Neural cell (in vitro differentiated cells): ENCODE measurements at regions not wholly inside any gene's neighbourhood (a gene's known extent, or its start where the extent isn't known, plus 50 kb on each side); places are given as distances from the start of the nearest gene placed in this dataset.

Experiments
- H2AFZ ChIP-seq: fragments of 200-600, 300-800 bp; sonication (generic), shearing (Covaris generic); 2 replicates; pipeline ENCODE4 v1.6.0; 2014; ENCODE audit warnings: low read depth, mild to moderate bottlenecking, antibody characterized with exemption, low read length, moderate library complexity
- H3F3A ChIP-seq: fragments of 200-600 bp; shearing (Covaris generic); 2 replicates; pipeline ENCODE4 v1.6.1; 2016; ENCODE audit warnings: mild to moderate bottlenecking, moderate library complexity, mixed read lengths, antibody characterized with exemption, low read length; ENCODE audit not compliant: insufficient read depth, poor library complexity, severe bottlenecking
- H3K27ac ChIP-seq: fragments of 200-600, 300-800 bp; sonication (generic), shearing (Covaris generic); 2 replicates; pipeline ENCODE4 v1.5.1; 2014; ENCODE audit warnings: mild to moderate bottlenecking, low read length, moderate library complexity
- H3K27me3 ChIP-seq: fragments of 300-800, 200-600 bp; sonication (generic), shearing (Covaris generic); 2 replicates; pipeline ENCODE4 v1.6.0; 2014; ENCODE audit warnings: mild to moderate bottlenecking, low read depth, low read length, moderate library complexity; ENCODE audit not compliant: insufficient read depth
- H3K36me3 ChIP-seq: fragments of 300-800, 200-600 bp; sonication (generic), shearing (Covaris generic); 2 replicates; pipeline ENCODE4 v1.5.1; 2014; ENCODE audit warnings: mild to moderate bottlenecking, antibody characterized with exemption, low read length, moderate library complexity; ENCODE audit not compliant: insufficient read depth
- H3K4me2 ChIP-seq: fragments of 300-800, 200-600 bp; sonication (generic), shearing (Covaris generic); 2 replicates; pipeline ENCODE4 v1.6.0; 2014; ENCODE audit warnings: mild to moderate bottlenecking, low read length
- H3K4me3 ChIP-seq: fragments of 300-800, 200-600 bp; sonication (generic), shearing (Covaris generic); 2 replicates; pipeline ENCODE4 v1.5.1; 2014; ENCODE audit warnings: mild to moderate bottlenecking, low read length, moderate library complexity
- H3K79me2 ChIP-seq: fragments of 200-600 bp; shearing (Covaris generic); replicated peaks from 2 replicates; pipeline ENCODE4 v1.6.0; 2014; ENCODE audit warnings: mild to moderate bottlenecking, low read length, moderate library complexity; ENCODE audit not compliant: insufficient read depth
- H3K9ac ChIP-seq: fragments of 300-800, 200-600 bp; sonication (generic), shearing (Covaris generic); 2 replicates; pipeline ENCODE4 v1.6.1; 2016; ENCODE audit warnings: mild to moderate bottlenecking, low read length, mixed read lengths
- H3K9me2 ChIP-seq: fragments of 200-600 bp; shearing (Covaris generic); 2 replicates; pipeline ENCODE4 v1.6.1; 2016; ENCODE audit warnings: mild to moderate bottlenecking, low read length, mixed read lengths; ENCODE audit not compliant: insufficient read depth
- H3K9me3 ChIP-seq: fragments of 200-600, 300-800 bp; sonication (generic), shearing (Covaris generic); 2 replicates; pipeline ENCODE4 v1.6.1; 2016; ENCODE audit warnings: mild to moderate bottlenecking, mixed run types, low read length, moderate library complexity, mixed read lengths
- H4K20me1 ChIP-seq: fragments of 200-600 bp; shearing (Covaris generic); 2 replicates; pipeline ENCODE4 v1.6.1; 2016; ENCODE audit warnings: mild to moderate bottlenecking, mixed run types; ENCODE audit not compliant: insufficient read depth
- CTCF ChIP-seq: fragments of 450-650 bp; IDR thresholded peaks from 2 replicates; pipeline ENCODE4 v1.5.1; 2014; ENCODE audit warnings: antibody characterized with exemption, mild to moderate bottlenecking, moderate library complexity; ENCODE audit not compliant: poor library complexity, severe bottlenecking
- EP300 ChIP-seq: fragments of 450-650 bp; conservative IDR thresholded peaks from 2 replicates; pipeline ENCODE4 v1.6.1; 2014; ENCODE audit warnings: antibody characterized with exemption, mild to moderate bottlenecking, moderate library complexity; ENCODE audit not compliant: poor library complexity, severe bottlenecking
- EZH2 ChIP-seq: fragments of 200-600, 300-800 bp; shearing (Covaris generic), sonication (generic); IDR thresholded peaks from 2 replicates; pipeline ENCODE4 v1.6.1; 2014; ENCODE audit warnings: antibody characterized with exemption, low read length, borderline replicate concordance, mild to moderate bottlenecking; ENCODE audit not compliant: insufficient read depth, poor library complexity, severe bottlenecking
- MXI1 ChIP-seq: fragments of 450-650 bp; conservative IDR thresholded peaks from 2 replicates; pipeline ENCODE4 v1.6.1; 2014; ENCODE audit warnings: antibody characterized with exemption, mild to moderate bottlenecking; ENCODE audit not compliant: poor library complexity, severe bottlenecking
- POLR2AphosphoS5 ChIP-seq: IDR thresholded peaks from 2 replicates; pipeline ENCODE4 v1.6.1; 2012
- RAD21 ChIP-seq: fragments of 450-650 bp; conservative IDR thresholded peaks from 2 replicates; pipeline ENCODE4 v1.6.1; 2014; ENCODE audit warnings: antibody characterized with exemption, mild to moderate bottlenecking, moderate library complexity
- REST ChIP-seq: IDR thresholded peaks from 2 replicates; pipeline ENCODE4 v1.6.1; 2012; ENCODE audit warnings: borderline replicate concordance
- SMC3 ChIP-seq: fragments of 450-650 bp; conservative IDR thresholded peaks from 2 replicates; pipeline ENCODE4 v1.6.1; 2014; ENCODE audit warnings: antibody characterized with exemption, mild to moderate bottlenecking, moderate library complexity; ENCODE audit not compliant: poor library complexity
- TAF1 ChIP-seq: IDR thresholded peaks from 2 replicates; pipeline ENCODE4 v1.6.1; 2012; ENCODE audit warnings: low read depth

- Histone ChIP-seq H3K27me3 (no peaks in the 10 kb centered on the region), H3F3A (no peaks in the 10 kb centered on the region), H3K4me3 (no peak overlapping the region), H3K27ac (no peak overlapping the region), H3K9me3 (no peaks in the 10 kb centered on the region), H3K79me2 (no peaks in the 10 kb centered on the region), H4K20me1 (no peaks in the 10 kb centered on the region), H3K36me3 (no peaks in the 10 kb centered on the region), H3K4me2 (no peak overlapping the region), H2AFZ (no peak overlapping the region), H3K9me2 (no peaks in the 10 kb centered on the region), H3K9ac (no peak overlapping the region)
- TF ChIP-seq SMC3 (no peak), RAD21 (no peak), POLR2AphosphoS5 (no peak), EZH2 (no peak), REST (no peak), TAF1 (no peak), EP300 (no peak), CTCF (no peak), MXI1 (no peak)
Observed at GRCh38 chr3:31173118-31173718, 278.8 kb upstream of the GADL1 start.

- Histone ChIP-seq H3K27me3 (no peaks in the 10 kb centered on the region), H3K9ac (no peak overlapping the region), H3K4me2 (no peak overlapping the region), H3K27ac (no peak overlapping the region), H4K20me1 (no peaks in the 10 kb centered on the region), H3F3A (no peaks in the 10 kb centered on the region), H3K9me2 (no peaks in the 10 kb centered on the region), H2AFZ (no peak overlapping the region), H3K36me3 (no peaks in the 10 kb centered on the region), H3K79me2 (no peaks in the 10 kb centered on the region), H3K9me3 (no peaks in the 10 kb centered on the region), H3K4me3 (no peak overlapping the region)
- TF ChIP-seq EP300 (no peak), RAD21 (no peak), MXI1 (no peak), POLR2AphosphoS5 (no peak), TAF1 (no peak), SMC3 (no peak), CTCF (no peak), EZH2 (no peak), REST (no peak)
Observed at GRCh38 chr3:31174079-31174478, 279.6 kb upstream of the GADL1 start.
